HCT116 (cell line): ENCODE measurements at regions not wholly inside any gene's neighbourhood (a gene's known extent, or its start where the extent isn't known, plus 50 kb on each side); places are given as distances from the start of the nearest gene placed in this dataset.

Source experiments
- ATAC-seq: fragments of 200-7000 bp; cut with Tn5 transposase; 2 replicates; pipeline ENCODE4 v1.9.1; 2020; ENCODE audit warnings: mild to moderate bottlenecking, moderate library complexity
- BruUV-seq: library from RNA; stranded (reverse); fragments of 400-500 nt; replicated peaks from 2 replicates; lab custom pipeline; 2021; lab: Mats Ljungman, UMichigan
- CTCF ChIA-PET: fragments of 300-600 bp; sonication (Branson Sonifier 250); formaldehyde crosslinking; loops from one replicate; lab custom pipeline; 2021; ENCODE audit warnings: antibody characterized with exemption; lab: Charles Lee
- POLR2A ChIA-PET: fragments of 300-600, 350-600 bp; sonication (Branson Sonifier 250); formaldehyde crosslinking; loops from one replicate; lab custom pipeline; 2021; ENCODE audit warnings: antibody characterized with exemption; lab: Charles Lee
- RAD21 ChIA-PET, 2 experiments: fragments of 300-600 bp; sonication (Branson Sonifier 250); formaldehyde crosslinking; loops; one replicate each; lab custom pipeline; 2023; ENCODE audit warnings: low total read pairs in 2 of 2; ENCODE audit not compliant: uncharacterized antibody in 2 of 2, unreplicated experiment in 2 of 2, low non-redundant PET in 1 of 2; lab: Charles Lee
- DNase-seq: peaks from one replicate; pipeline ENCODE4 v3.0.0-alpha.2; 2010; ENCODE audit warnings: low read depth, low spot score
- H2AFZ ChIP-seq: fragments of 200-600 bp; shearing (Covaris generic), sonication (generic); 2 replicates; pipeline ENCODE4 v1.6.1; 2017; ENCODE audit warnings: low read depth, mixed run types, mixed read lengths, antibody characterized with exemption, low read length; ENCODE audit not compliant: poor library complexity, severe bottlenecking
- H3K27ac ChIP-seq: 2 replicates; pipeline ENCODE4 v1.5.1; 2012; ENCODE audit warnings: low read depth, low read length
- H3K27me3 ChIP-seq: fragments of 200-600 bp; sonication (generic); 2 replicates; pipeline ENCODE4 v1.6.1; 2016; ENCODE audit warnings: mixed run types, low read length, mixed read lengths; ENCODE audit not compliant: insufficient read depth
- H3K36me3 ChIP-seq, 2 experiments: fragments of 200-500 bp in 1 of 2; fragments of 200-600 bp in 1 of 2; sonication (Bioruptor generic) in 1 of 2; sonication (generic) in 1 of 2; 2 replicates each; pipeline versions ENCODE4 v1.5.1 to v1.6.1; 2014 to 2016; ENCODE audit warnings: low read length in 2 of 2, inconsistent platforms in 1 of 2, mixed read lengths in 1 of 2, mixed run types in 1 of 2; ENCODE audit not compliant: insufficient read depth in 2 of 2, control insufficient read depth in 1 of 2
- H3K4me1 ChIP-seq, 2 experiments: fragments of 200-600 bp in 1 of 2; sonication (generic) in 1 of 2; 2 replicates each; pipeline versions ENCODE4 v1.5.1 to v1.6.1; 2012 to 2017; ENCODE audit warnings: low read length in 2 of 2, inconsistent platforms in 1 of 2, mild to moderate bottlenecking in 1 of 2, mixed read lengths in 1 of 2, mixed run types in 1 of 2, moderate library complexity in 1 of 2; ENCODE audit not compliant: insufficient read depth in 2 of 2, control insufficient read depth in 1 of 2
- H3K4me2 ChIP-seq: fragments of 200-600 bp; sonication (generic); 2 replicates; pipeline ENCODE4 v1.6.1; 2017; ENCODE audit warnings: mixed run types, low read length, mixed read lengths
- H3K4me3 ChIP-seq, 2 experiments: fragments of 200-600 bp in 1 of 2; sonication (generic) in 1 of 2; replicated peaks in 1 of 2; 2 replicates each; pipeline ENCODE4 v1.5.1; 2011 to 2016; ENCODE audit warnings: low read length in 2 of 2, control low read depth in 1 of 2, low read depth in 1 of 2, mild to moderate bottlenecking in 1 of 2, mixed read lengths in 1 of 2, mixed run types in 1 of 2
- H3K79me2 ChIP-seq: fragments of 200-600 bp; sonication (generic); 2 replicates; pipeline ENCODE4 v1.6.1; 2017; ENCODE audit warnings: mild to moderate bottlenecking, mixed run types, low read length, moderate library complexity, mixed read lengths; ENCODE audit not compliant: insufficient read depth
- H3K9ac ChIP-seq: fragments of 200-600 bp; sonication (generic); 2 replicates; pipeline ENCODE4 v1.6.1; 2016; ENCODE audit warnings: low read length, mixed read lengths
- H3K9me2 ChIP-seq: fragments of 200-600 bp; sonication (generic), shearing (Covaris generic); 2 replicates; pipeline ENCODE4 v1.6.1; 2017; ENCODE audit warnings: mixed run types, mild to moderate bottlenecking, moderate library complexity; ENCODE audit not compliant: insufficient read depth
- H3K9me3 ChIP-seq, 2 experiments: fragments of 200-500 bp in 1 of 2; fragments of 200-600 bp in 1 of 2; sonication (Bioruptor generic) in 1 of 2; sonication (generic) in 1 of 2; 2 replicates each; pipeline ENCODE4 v1.6.1; 2014 to 2017; ENCODE audit warnings: low read length in 2 of 2, mixed read lengths in 2 of 2, inconsistent platforms in 1 of 2, low read depth in 1 of 2, mild to moderate bottlenecking in 1 of 2, mixed run types in 1 of 2, moderate library complexity in 1 of 2; ENCODE audit not compliant: control insufficient read depth in 1 of 2, insufficient read depth in 1 of 2
- H4K20me1 ChIP-seq: fragments of 200-600 bp; sonication (generic), shearing (Covaris generic); 2 replicates; pipeline ENCODE4 v1.6.1; 2017; ENCODE audit warnings: mixed run types, mild to moderate bottlenecking, moderate library complexity; ENCODE audit not compliant: insufficient read depth
- CBX3 ChIP-seq: IDR thresholded peaks from 2 replicates; pipeline ENCODE4 v1.6.1; 2012; ENCODE audit warnings: low read depth
- ELF1 ChIP-seq: IDR thresholded peaks from 2 replicates; pipeline ENCODE4 v1.6.1; 2012; ENCODE audit warnings: low read depth, borderline replicate concordance
- EZH2phosphoT487 ChIP-seq: fragments of 200-600 bp; IDR thresholded peaks from 2 replicates; pipeline ENCODE4 v1.6.1; 2018; ENCODE audit warnings: antibody characterized with exemption, borderline replicate concordance
- FOSL1 ChIP-seq: IDR thresholded peaks from 2 replicates; pipeline ENCODE4 v1.6.1; 2012; ENCODE audit warnings: low read depth
- MAX ChIP-seq: IDR thresholded peaks from 2 replicates; pipeline ENCODE4 v1.6.1; 2012
- POLR2A ChIP-seq: IDR thresholded peaks from 2 replicates; pipeline ENCODE4 v1.7.0; 2011; ENCODE audit warnings: borderline replicate concordance; ENCODE audit not compliant: insufficient read depth, insufficient read length; ENCODE audit errors: extremely low read depth
- POLR2AphosphoS5 ChIP-seq: IDR thresholded peaks from 2 replicates; pipeline ENCODE4 v1.6.1; 2011; ENCODE audit warnings: mild to moderate bottlenecking, low read depth, low read length, moderate library complexity
- SIN3A ChIP-seq: IDR thresholded peaks from 2 replicates; pipeline ENCODE4 v1.6.1; 2012; ENCODE audit warnings: low read depth
- SP1 ChIP-seq: IDR thresholded peaks from 2 replicates; pipeline ENCODE4 v1.6.1; 2012; ENCODE audit warnings: low read depth
- TCF7L2 ChIP-seq: IDR thresholded peaks from 2 replicates; pipeline ENCODE4 v1.7.0; 2011; ENCODE audit warnings: borderline replicate concordance, inconsistent platforms; ENCODE audit not compliant: insufficient read depth, insufficient read length; ENCODE audit errors: extremely low read depth
- ZBTB33 ChIP-seq: IDR thresholded peaks from 2 replicates; pipeline ENCODE4 v1.6.1; 2011; ENCODE audit warnings: mild to moderate bottlenecking, low read length, moderate library complexity; ENCODE audit not compliant: insufficient replicate concordance; ENCODE audit errors: extremely low read depth
- ZFX ChIP-seq: fragments of 450-650 bp; IDR thresholded peaks from 2 replicates; pipeline ENCODE4 v1.6.1; 2017
- ZNF274 ChIP-seq: fragments of 200-500 bp; sonication (Bioruptor generic); IDR thresholded peaks from 2 replicates; pipeline ENCODE4 v1.6.1; 2014; ENCODE audit warnings: mild to moderate bottlenecking, low read depth, low read length, inconsistent platforms
- intact Hi-C: fragments of 100-400 bp; cut with micrococcal nuclease; formaldehyde crosslinking; loops from 2 replicates; pipeline ENCODE4 v1.10.0; 2022

GRCh38 chr18:29123706-29124530 is 947.0 kb upstream of the CDH2 start:
- Histone ChIP-seq H3K4me1 (no peaks in the 10 kb centered on the region), H3K4me2 (no peak overlapping the region), H3K9ac (no peak overlapping the region), H4K20me1 (no peaks in the 10 kb centered on the region), H3K4me3 (no peak overlapping the region), H3K27ac (no peak overlapping the region), H3K27me3 (no peaks in the 10 kb centered on the region), H3K79me2 (no peaks in the 10 kb centered on the region), H3K9me3 (no peaks in the 10 kb centered on the region), H3K36me3 (no peaks in the 10 kb centered on the region), H2AFZ (no peak overlapping the region), H3K9me2 (no peaks in the 10 kb centered on the region)
- no peak for ATAC-seq
- no TSS peak for BruUV-seq
- ChIA-PET CTCF (no interaction called here), POLR2A (no interaction called here), RAD21 (no interaction called here)
- no peak for DNase-seq
- intact Hi-C loops: no loop called here
- no peak for TF ChIP-seq ZBTB33
- no peak for TF ChIP-seq EZH2phosphoT487
- TF ChIP-seq CBX3: no peak
- TF ChIP-seq TCF7L2: no peak
- TF ChIP-seq ZFX: no peak
- TF ChIP-seq POLR2A: no peak
- TF ChIP-seq ELF1: no peak
- no peak for TF ChIP-seq ZNF274
- no peak for TF ChIP-seq FOSL1
- no peak for TF ChIP-seq SP1
- TF ChIP-seq POLR2AphosphoS5: no peak
- no peak for TF ChIP-seq SIN3A
- TF ChIP-seq MAX: no peak
